ENCODE measurements at regions not wholly inside any gene's neighbourhood (a gene's known extent, or its start where the extent isn't known, plus 50 kb on each side); places are given as distances from the start of the nearest gene placed in this dataset.
A peak's percentile ranks its signal among the peaks of the same experiment; 100 is the strongest.

DNA sequence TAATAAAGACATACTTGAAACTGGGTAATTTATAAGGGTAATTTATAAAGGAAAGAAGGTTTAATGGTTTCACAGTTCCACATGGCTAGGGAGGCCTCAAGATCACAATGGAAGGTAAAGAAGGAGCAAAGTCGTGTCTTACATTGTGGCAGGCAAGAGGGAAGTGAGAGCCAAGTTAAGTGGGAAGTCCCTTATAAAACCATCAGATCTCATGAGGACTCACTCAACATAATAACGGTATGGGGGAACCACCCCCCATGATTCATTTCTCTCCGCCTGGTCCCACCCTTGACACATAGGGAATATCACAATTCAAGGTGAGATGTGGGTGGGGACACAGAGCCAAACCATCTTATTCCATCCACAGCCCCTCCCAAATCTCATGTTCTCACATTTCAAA is 76.8 kb upstream of the ZNF678 start (continued):
- TF ChIP-seq MEF2B (IDR thresholded peaks at IDR 0.05; ENCODE audit: partially characterized antibody, poor library complexity, severe bottlenecking) (peak; percentile 28), IRF4 (IDR thresholded peaks at IDR 0.05; ENCODE audit: low read depth, low read length) (0 out of 2 replicates have a peak, but pooled peaks have one; percentile 25), MTA2 (IDR thresholded peaks at IDR 0.05; ENCODE audit: low read depth) (peak; percentile 84), NBN (IDR thresholded peaks at IDR 0.05) (0 out of 2 replicates have a peak, but pooled peaks have one; percentile 33), HDGF (IDR thresholded peaks at IDR 0.05) (no peak), NR2F1 (conservative IDR thresholded peaks at IDR 0.05) (0 out of 2 replicates have a peak, but pooled peaks have one; percentile 28), IKZF2 (IDR thresholded peaks at IDR 0.05) (peak; percentile 78 to 82), RUNX3 (IDR thresholded peaks at IDR 0.05; ENCODE audit: low read length) (0 out of 2 replicates have a peak, but pooled peaks have one; percentile 13), ATF7 (IDR thresholded peaks at IDR 0.05; ENCODE audit: low read depth) (peak; percentile 36; the same call in 1 of the 2 replicates), YY1 (IDR thresholded peaks at IDR 0.05; ENCODE audit: low read depth, low read length) (no peak), BMI1 (IDR thresholded peaks at IDR 0.05; ENCODE audit: borderline replicate concordance) (0 out of 2 replicates have a peak, but pooled peaks have one; percentile 18), JUNB (IDR thresholded peaks at IDR 0.05) (0 out of 2 replicates have a peak, but pooled peaks have one; percentile 6)
- TF ChIP-seq, protein P1, sequence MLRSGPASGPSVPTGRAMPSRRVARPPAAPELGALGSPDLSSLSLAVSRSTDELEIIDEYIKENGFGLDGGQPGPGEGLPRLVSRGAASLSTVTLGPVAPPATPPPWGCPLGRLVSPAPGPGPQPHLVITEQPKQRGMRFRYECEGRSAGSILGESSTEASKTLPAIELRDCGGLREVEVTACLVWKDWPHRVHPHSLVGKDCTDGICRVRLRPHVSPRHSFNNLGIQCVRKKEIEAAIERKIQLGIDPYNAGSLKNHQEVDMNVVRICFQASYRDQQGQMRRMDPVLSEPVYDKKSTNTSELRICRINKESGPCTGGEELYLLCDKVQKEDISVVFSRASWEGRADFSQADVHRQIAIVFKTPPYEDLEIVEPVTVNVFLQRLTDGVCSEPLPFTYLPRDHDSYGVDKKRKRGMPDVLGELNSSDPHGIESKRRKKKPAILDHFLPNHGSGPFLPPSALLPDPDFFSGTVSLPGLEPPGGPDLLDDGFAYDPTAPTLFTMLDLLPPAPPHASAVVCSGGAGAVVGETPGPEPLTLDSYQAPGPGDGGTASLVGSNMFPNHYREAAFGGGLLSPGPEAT (IDR thresholded peaks at IDR 0.05; ENCODE audit: low read depth), result peak; percentile 86
- TF ChIP-seq, protein P2, sequence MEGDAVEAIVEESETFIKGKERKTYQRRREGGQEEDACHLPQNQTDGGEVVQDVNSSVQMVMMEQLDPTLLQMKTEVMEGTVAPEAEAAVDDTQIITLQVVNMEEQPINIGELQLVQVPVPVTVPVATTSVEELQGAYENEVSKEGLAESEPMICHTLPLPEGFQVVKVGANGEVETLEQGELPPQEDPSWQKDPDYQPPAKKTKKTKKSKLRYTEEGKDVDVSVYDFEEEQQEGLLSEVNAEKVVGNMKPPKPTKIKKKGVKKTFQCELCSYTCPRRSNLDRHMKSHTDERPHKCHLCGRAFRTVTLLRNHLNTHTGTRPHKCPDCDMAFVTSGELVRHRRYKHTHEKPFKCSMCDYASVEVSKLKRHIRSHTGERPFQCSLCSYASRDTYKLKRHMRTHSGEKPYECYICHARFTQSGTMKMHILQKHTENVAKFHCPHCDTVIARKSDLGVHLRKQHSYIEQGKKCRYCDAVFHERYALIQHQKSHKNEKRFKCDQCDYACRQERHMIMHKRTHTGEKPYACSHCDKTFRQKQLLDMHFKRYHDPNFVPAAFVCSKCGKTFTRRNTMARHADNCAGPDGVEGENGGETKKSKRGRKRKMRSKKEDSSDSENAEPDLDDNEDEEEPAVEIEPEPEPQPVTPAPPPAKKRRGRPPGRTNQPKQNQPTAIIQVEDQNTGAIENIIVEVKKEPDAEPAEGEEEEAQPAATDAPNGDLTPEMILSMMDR (IDR thresholded peaks at IDR 0.05 in 2 of 3, conservative IDR thresholded peaks at IDR 0.05 in 1 of 3; ENCODE audit: control insufficient read depth in 2 of 3, extremely low read depth in 1 of 3, insufficient read depth in 1 of 3, low read depth in 3 of 3, low read length in 3 of 3), result no peak

All from GM12878 (cell line).